Endothelial cell of hepatic sinusoid (primary cell): ENCODE measurements at regions not wholly inside any gene's neighbourhood (a gene's known extent, or its start where the extent isn't known, plus 50 kb on each side); places are given as distances from the start of the nearest gene placed in this dataset.
"Not testable (repeated sequence)": the region's sequence is repeated elsewhere in the genome, so short reads cannot be mapped to it uniquely, and the experiment has no call there.

ENCODE experiments used
- in situ Hi-C: cut with HindIII; loops from 2 replicates; pipeline ENCODE4 v1.10.0; 2017; ENCODE audit warnings: low sequenced_read_pairs

- in situ Hi-C loops = no loop called here
Observed at GRCh38 chr6:8825726-8826125, 390.4 kb upstream of the SLC35B3 start.

- in situ Hi-C loops = no loop called here
Observed at GRCh38 chr6:8821981-8822381, 386.6 kb upstream of the SLC35B3 start.

GRCh38 chr6:8820313-8820712 lies 385.0 kb upstream of the SLC35B3 start:
- in situ Hi-C loops = no loop called here

GRCh38 chr6:8819446-8819845 lies 384.1 kb upstream of the SLC35B3 start:
- in situ Hi-C loops = no loop called here

GRCh38 chr6:8814440-8815000 lies 379.2 kb upstream of the SLC35B3 start:
- in situ Hi-C loops = no loop called here

- in situ Hi-C loops = no loop called here
Observed at GRCh38 chr6:8810325-8810724, 375.0 kb upstream of the SLC35B3 start.

GRCh38 chr6:8809662-8810061 lies 374.3 kb upstream of the SLC35B3 start:
- in situ Hi-C loops = no loop called here

- in situ Hi-C loops = no loop called here
Observed at GRCh38 chr6:8803181-8803760, 367.9 kb upstream of the SLC35B3 start.

GRCh38 chr6:8802397-8802796 lies 367.1 kb upstream of the SLC35B3 start:
- in situ Hi-C loops = not testable (repeated sequence)

GRCh38 chr6:8794420-8794819 lies 359.1 kb upstream of the SLC35B3 start:
- in situ Hi-C loops = no loop called here

GRCh38 chr6:8789878-8790277 lies 354.5 kb upstream of the SLC35B3 start:
- in situ Hi-C loops = no loop called here

- in situ Hi-C loops = no loop called here
Observed at GRCh38 chr6:8785223-8785622, 349.9 kb upstream of the SLC35B3 start.

GRCh38 chr6:8783191-8783590 lies 347.8 kb upstream of the SLC35B3 start:
- in situ Hi-C loops = no loop called here

GRCh38 chr6:8780653-8781052 lies 345.3 kb upstream of the SLC35B3 start:
- in situ Hi-C loops = no loop called here

- in situ Hi-C loops = loop anchor here (5.0 kb wide), 1 partner anchor 67 kb away; no protein-coding TSS in a partner anchor
Observed at GRCh38 chr6:8764733-8765132, 329.4 kb upstream of the SLC35B3 start.

GRCh38 chr6:8760951-8761350 lies 325.6 kb upstream of the SLC35B3 start:
- in situ Hi-C loops = loop anchor here (5.0 kb wide), 1 partner anchor 64 kb away; no protein-coding TSS in a partner anchor

GRCh38 chr6:8758412-8758811 lies 323.1 kb upstream of the SLC35B3 start:
- in situ Hi-C loops = no loop called here

GRCh38 chr6:8750627-8751026 lies 315.3 kb upstream of the SLC35B3 start:
- in situ Hi-C loops = no loop called here

- in situ Hi-C loops = no loop called here
Observed at GRCh38 chr6:8749465-8749864, 314.1 kb upstream of the SLC35B3 start.

GRCh38 chr6:8743170-8743745 lies 307.9 kb upstream of the SLC35B3 start:
- in situ Hi-C loops = no loop called here

GRCh38 chr6:8739454-8739853 lies 304.1 kb upstream of the SLC35B3 start:
- in situ Hi-C loops = no loop called here

- in situ Hi-C loops = no loop called here
Observed at GRCh38 chr6:8738951-8739350, 303.6 kb upstream of the SLC35B3 start.
